Karpas-422 (cell line): ENCODE measurements at regions not wholly inside any gene's neighbourhood (a gene's known extent, or its start where the extent isn't known, plus 50 kb on each side); places are given as distances from the start of the nearest gene placed in this dataset.
A peak's percentile ranks its signal among the peaks of the same experiment; 100 is the strongest.

Experiments used
- DNase-seq: peaks from one replicate; pipeline ENCODE4 v3.0.0-alpha.2; 2015
- H2AFZ ChIP-seq: fragments of 200-600 bp; sonication (generic); 2 replicates; pipeline ENCODE4 v1.6.1; 2014; ENCODE audit warnings: antibody characterized with exemption, low read length, mixed read lengths
- H3K27ac ChIP-seq: fragments of 200-600 bp; sonication (generic); 2 replicates; pipeline ENCODE4 v1.5.1; 2014; ENCODE audit warnings: mild to moderate bottlenecking, low read length, moderate library complexity
- H3K27me3 ChIP-seq: fragments of 200-600 bp; sonication (generic); 2 replicates; pipeline ENCODE4 v1.6.1; 2014; ENCODE audit warnings: low read length, mixed read lengths
- H3K36me3 ChIP-seq: fragments of 200-600 bp; sonication (generic); 2 replicates; pipeline ENCODE4 v1.6.1; 2014; ENCODE audit warnings: low read length, mixed read lengths; ENCODE audit not compliant: insufficient read depth
- H3K4me1 ChIP-seq: fragments of 200-600 bp; sonication (generic); 2 replicates; pipeline ENCODE4 v1.6.1; 2014; ENCODE audit warnings: mild to moderate bottlenecking, low read length, mixed read lengths
- H3K4me2 ChIP-seq: fragments of 200-600 bp; sonication (generic); 2 replicates; pipeline ENCODE4 v1.6.1; 2014; ENCODE audit warnings: low read length, low read depth, mild to moderate bottlenecking; ENCODE audit not compliant: poor library complexity, severe bottlenecking
- H3K4me3 ChIP-seq: fragments of 200-600 bp; sonication (generic); 2 replicates; pipeline ENCODE4 v1.5.1; 2014; ENCODE audit warnings: mild to moderate bottlenecking, antibody characterized with exemption, low read length, mixed read lengths
- H3K79me2 ChIP-seq: fragments of 200-600 bp; sonication (generic); 2 replicates; pipeline ENCODE4 v1.6.1; 2014; ENCODE audit warnings: mild to moderate bottlenecking, low read length, mixed read lengths
- H3K9ac ChIP-seq: fragments of 200-600 bp; sonication (generic); 2 replicates; pipeline ENCODE4 v1.6.0; 2014; ENCODE audit warnings: low read length
- H3K9me2 ChIP-seq: fragments of 200-600 bp; sonication (generic), shearing (Covaris generic); replicated peaks from 2 replicates; pipeline ENCODE4 v1.6.0; 2014; ENCODE audit warnings: mild to moderate bottlenecking, low read length, moderate library complexity; ENCODE audit not compliant: insufficient read depth
- H3K9me3 ChIP-seq: fragments of 300-700, 200-600 bp; sonication (generic); 2 replicates; pipeline ENCODE4 v1.6.1; 2014; ENCODE audit warnings: low read length, mixed read lengths
- H4K20me1 ChIP-seq: fragments of 200-600 bp; sonication (generic); 2 replicates; pipeline ENCODE4 v1.6.1; 2014; ENCODE audit warnings: mild to moderate bottlenecking, antibody characterized with exemption, low read length, low read depth; ENCODE audit not compliant: insufficient read depth

- Histone ChIP-seq H3K4me3 (no peak overlapping the region), H3K79me2 (no peaks in the 10 kb centered on the region), H2AFZ (no peak overlapping the region), H3K36me3 (peaks cover 5% of the 10 kb centered on the region; the same call in 1 of the 2 replicates), H4K20me1 (no peaks in the 10 kb centered on the region), H3K9me3 (peaks cover 12% of the 10 kb centered on the region), H3K9me2 (no peaks in the 10 kb centered on the region), H3K27ac (no peak overlapping the region), H3K4me1 (peaks cover 11% of the 10 kb centered on the region), H3K9ac (no peak overlapping the region), H3K4me2 (no peak overlapping the region), H3K27me3 (no peaks in the 10 kb centered on the region)
- no peak for DNase-seq
Observed at GRCh38 chr14:62093736-62094135, 331.5 kb downstream of the SNAPC1 start.

GRCh38 chr14:62097072-62097471 is 334.9 kb downstream of the SNAPC1 start:
- Histone ChIP-seq H3K9ac (no peak overlapping the region), H3K4me1 (peaks cover 11% of the 10 kb centered on the region), H3K27ac (peak overlapping the region; percentile 14; the same call in 1 of the 2 replicates), H3K4me2 (peak overlapping the region; percentile 43), H4K20me1 (no peaks in the 10 kb centered on the region), H3K79me2 (no peaks in the 10 kb centered on the region), H3K36me3 (no peaks in the 10 kb centered on the region), H3K27me3 (no peaks in the 10 kb centered on the region), H3K9me3 (no peaks in the 10 kb centered on the region), H2AFZ (peak overlapping the region; percentile 76), H3K4me3 (no peak overlapping the region), H3K9me2 (no peaks in the 10 kb centered on the region)
- peak; percentile 81 for DNase-seq

DNA sequence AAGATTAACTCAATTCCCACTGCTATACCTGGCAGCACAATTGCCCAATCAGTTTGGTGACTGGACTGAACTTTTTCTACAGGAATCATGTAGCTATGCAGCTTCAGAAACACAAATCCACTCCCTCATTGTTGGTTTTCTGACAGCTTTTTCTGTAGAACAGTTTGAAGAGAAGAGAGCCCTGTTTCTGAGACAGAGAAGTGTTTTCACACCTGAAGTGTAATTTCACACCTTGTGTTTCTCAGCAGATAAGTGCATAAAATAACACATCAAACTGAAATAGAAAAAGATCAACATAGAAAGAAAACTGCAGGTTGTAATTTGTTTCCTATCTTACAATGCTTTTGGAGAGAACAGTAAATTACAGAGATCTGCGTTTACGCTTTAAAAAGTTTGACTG is 335.6 kb downstream of the SNAPC1 start:
- Histone ChIP-seq H3K4me3 (no peak overlapping the region), H3K27ac (no peak overlapping the region), H3K36me3 (no peaks in the 10 kb centered on the region), H3K4me2 (no peak overlapping the region), H3K4me1 (peaks cover 11% of the 10 kb centered on the region), H3K9ac (no peak overlapping the region), H4K20me1 (no peaks in the 10 kb centered on the region), H3K79me2 (no peaks in the 10 kb centered on the region), H2AFZ (peak overlapping the region; percentile 76), H3K9me2 (no peaks in the 10 kb centered on the region), H3K27me3 (no peaks in the 10 kb centered on the region), H3K9me3 (no peaks in the 10 kb centered on the region)
- no peak for DNase-seq

DNA sequence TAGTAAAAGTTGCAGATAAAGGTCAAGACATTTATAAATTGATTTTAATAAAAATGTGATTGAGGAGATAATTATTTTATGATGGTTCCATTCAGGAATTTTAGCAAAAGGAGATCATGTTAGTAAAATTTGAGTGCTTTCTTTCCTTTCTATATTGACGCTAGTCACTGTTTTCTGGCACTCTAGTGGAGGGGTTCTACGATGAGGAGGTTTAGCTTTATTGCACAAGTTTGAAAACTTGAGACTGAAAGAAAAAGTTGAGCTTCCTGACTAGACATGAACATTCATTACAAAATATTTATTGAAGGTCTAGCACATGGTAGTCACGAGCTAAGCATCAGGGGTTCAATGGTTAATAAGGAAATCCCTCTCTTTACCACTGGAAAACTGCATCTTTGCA is 336.1 kb downstream of the SNAPC1 start:
- no peak for DNase-seq
- Histone ChIP-seq H3K27ac (no peak overlapping the region), H3K4me3 (no peak overlapping the region), H3K27me3 (no peaks in the 10 kb centered on the region), H3K9me2 (no peaks in the 10 kb centered on the region), H4K20me1 (no peaks in the 10 kb centered on the region), H2AFZ (no peak overlapping the region), H3K9me3 (no peaks in the 10 kb centered on the region), H3K9ac (no peak overlapping the region), H3K4me2 (no peak overlapping the region), H3K36me3 (no peaks in the 10 kb centered on the region), H3K4me1 (peaks cover 11% of the 10 kb centered on the region), H3K79me2 (no peaks in the 10 kb centered on the region)

DNA sequence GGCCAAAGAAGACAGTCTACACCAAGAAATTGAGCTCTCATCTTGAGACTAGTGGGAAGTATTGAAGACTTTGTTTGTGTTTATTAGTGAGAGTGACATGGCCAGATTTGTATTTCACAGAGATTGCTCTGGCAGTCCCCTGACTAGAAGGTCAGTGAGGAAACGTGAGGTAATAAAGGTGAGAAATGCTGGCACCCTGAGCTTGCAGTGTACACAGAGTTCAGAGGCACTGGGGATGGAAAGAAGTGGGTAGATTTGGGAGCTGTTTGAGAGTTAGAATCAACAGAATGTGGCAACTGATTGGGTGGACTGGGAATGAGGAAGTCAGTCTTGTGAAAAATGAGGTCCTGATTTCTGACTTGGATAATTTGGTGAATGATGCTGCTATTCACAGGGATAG is 336.9 kb downstream of the SNAPC1 start:
- Histone ChIP-seq H2AFZ (no peak overlapping the region), H3K36me3 (no peaks in the 10 kb centered on the region), H3K79me2 (no peaks in the 10 kb centered on the region), H3K4me3 (no peak overlapping the region), H3K9me3 (no peaks in the 10 kb centered on the region), H3K27me3 (no peaks in the 10 kb centered on the region), H3K4me2 (no peak overlapping the region), H3K4me1 (peaks cover 11% of the 10 kb centered on the region), H4K20me1 (no peaks in the 10 kb centered on the region), H3K9me2 (no peaks in the 10 kb centered on the region), H3K27ac (no peak overlapping the region), H3K9ac (no peak overlapping the region)
- no peak for DNase-seq

DNA sequence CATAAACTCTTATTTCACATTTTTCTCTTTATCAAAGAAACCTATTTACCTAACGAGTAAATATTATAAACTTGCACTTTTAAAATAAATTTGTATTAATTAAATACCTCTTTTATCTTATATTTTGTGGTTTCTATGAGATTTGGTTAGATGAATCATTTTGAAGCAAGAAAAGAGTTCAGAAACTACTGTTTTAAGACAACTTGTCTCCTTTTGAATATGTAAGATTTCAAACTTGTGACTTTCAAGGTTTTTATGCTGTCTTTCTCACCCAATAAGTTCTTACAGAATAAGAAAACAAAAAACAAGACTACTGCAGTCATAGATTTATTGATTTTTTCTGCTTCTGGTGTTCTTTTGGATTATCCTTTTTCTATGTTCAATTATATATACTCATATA is 339.0 kb downstream of the SNAPC1 start:
- Histone ChIP-seq H3K9me2 (no peaks in the 10 kb centered on the region), H3K79me2 (no peaks in the 10 kb centered on the region), H3K27ac (no peak overlapping the region), H3K4me2 (no peak overlapping the region), H3K27me3 (no peaks in the 10 kb centered on the region), H2AFZ (no peak overlapping the region), H3K4me1 (peaks cover 11% of the 10 kb centered on the region), H3K4me3 (no peak overlapping the region), H4K20me1 (no peaks in the 10 kb centered on the region), H3K36me3 (no peaks in the 10 kb centered on the region), H3K9ac (no peak overlapping the region), H3K9me3 (no peaks in the 10 kb centered on the region)
- no peak for DNase-seq

GRCh38 chr14:62101673-62102348 is 339.6 kb downstream of the SNAPC1 start:
- Histone ChIP-seq H3K79me2 (no peaks in the 10 kb centered on the region), H3K27me3 (no peaks in the 10 kb centered on the region), H2AFZ (no peak overlapping the region), H3K4me3 (no peak overlapping the region), H3K9ac (no peak overlapping the region), H3K36me3 (no peaks in the 10 kb centered on the region), H3K9me2 (no peaks in the 10 kb centered on the region), H3K9me3 (no peaks in the 10 kb centered on the region), H3K4me1 (peaks cover 10% of the 10 kb centered on the region), H3K27ac (no peak overlapping the region), H4K20me1 (no peaks in the 10 kb centered on the region), H3K4me2 (no peak overlapping the region)
- DNase-seq: no peak

DNA sequence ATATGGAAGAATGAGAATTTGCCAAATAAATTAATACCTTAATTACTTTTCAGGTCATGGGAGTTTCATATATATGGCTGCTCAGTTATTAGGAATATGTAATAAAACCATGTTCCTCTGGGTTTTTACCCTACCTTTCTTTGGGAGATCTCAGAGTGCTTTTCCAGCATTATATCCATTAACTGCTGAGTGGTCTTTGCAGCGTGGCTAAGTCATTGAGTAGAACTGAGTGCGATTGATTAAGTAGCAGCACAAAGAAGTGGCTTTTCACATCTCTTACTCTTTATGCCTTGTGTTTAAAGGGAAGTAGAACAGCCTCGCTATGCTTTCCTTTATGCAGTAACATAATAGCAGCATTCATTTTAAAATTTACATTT is 340.1 kb downstream of the SNAPC1 start:
- H3K36me3 ChIP-seq: no peaks in the 10 kb centered on the region
- H3K79me2 ChIP-seq: no peaks in the 10 kb centered on the region
- no peaks in the 10 kb centered on the region for H3K9me3 ChIP-seq
- no peaks in the 10 kb centered on the region for H4K20me1 ChIP-seq
- H3K9ac ChIP-seq: no peak overlapping the region
- H3K4me2 ChIP-seq: no peak overlapping the region
- H3K9me2 ChIP-seq: no peaks in the 10 kb centered on the region
- H3K4me1 ChIP-seq: peaks cover 5% of the 10 kb centered on the region
- no peak overlapping the region for H3K27ac ChIP-seq
- DNase-seq: no peak
- H3K27me3 ChIP-seq: no peaks in the 10 kb centered on the region
- no peak overlapping the region for H3K4me3 ChIP-seq
- no peak overlapping the region for H2AFZ ChIP-seq
